ENCODE measurements at regions not wholly inside any gene's neighbourhood (a gene's known extent, or its start where the extent isn't known, plus 50 kb on each side); places are given as distances from the start of the nearest gene placed in this dataset.

GRCh38 chr6:40796260-40797221 is 209.4 kb upstream of the LRFN2 start:
- TF ChIP-seq GTF2F1 (IDR thresholded peaks at IDR 0.05; ENCODE audit: borderline replicate concordance, low read depth, low read length): no peak
- TF ChIP-seq CTCF (IDR thresholded peaks at IDR 0.05; ENCODE audit: control extremely low read depth in 1 of 3, insufficient read depth in 1 of 3, low read depth in 1 of 3, low read length in 3 of 3): no peak
- TF ChIP-seq TAF1 (IDR thresholded peaks at IDR 0.05; ENCODE audit: low read depth, low read length): no peak
- TF ChIP-seq SAP30 (IDR thresholded peaks at IDR 0.05; ENCODE audit: insufficient read depth, insufficient replicate concordance, low read length): no peak
- no peak for TF ChIP-seq ATF3 (IDR thresholded peaks at IDR 0.05; ENCODE audit: insufficient read depth, low read depth, low read length)
